Lower lobe of right lung (tissue), 2 donors: ENCODE measurements at regions not wholly inside any gene's neighbourhood (a gene's known extent, or its start where the extent isn't known, plus 50 kb on each side); places are given as distances from the start of the nearest gene placed in this dataset.
"Not testable (repeated sequence)": the region's sequence is repeated elsewhere in the genome, so short reads cannot be mapped to it uniquely, and the experiment has no call there.

Experiments used
- ATAC-seq, 2 donors: fragments of 200-7000 bp; cut with Tn5 transposase; one replicate each; pipeline ENCODE4 v1.9.1; 2020 to 2022; ENCODE audit warnings: mild to moderate bottlenecking in 2 of 2, moderate library complexity in 2 of 2
- DNase-seq: peaks from one replicate; pipeline ENCODE4 v3.0.0-alpha.2; 2020
- H3K27ac ChIP-seq: fragments of 200-600 bp; one replicate; pipeline ENCODE4 v1.8.0; 2022
- H3K27me3 ChIP-seq: fragments of 200-600 bp; one replicate; pipeline ENCODE4 v1.8.0; 2022; ENCODE audit warnings: low read depth
- H3K36me3 ChIP-seq: fragments of 200-600 bp; one replicate; pipeline ENCODE4 v1.8.0; 2022; ENCODE audit warnings: mild to moderate bottlenecking
- H3K4me1 ChIP-seq: fragments of 200-600 bp; one replicate; pipeline ENCODE4 v1.8.0; 2022
- H3K4me3 ChIP-seq: fragments of 200-600 bp; one replicate; pipeline ENCODE4 v1.8.0; 2022; ENCODE audit warnings: mild to moderate bottlenecking
- H3K9me3 ChIP-seq: fragments of 200-600 bp; one replicate; pipeline ENCODE4 v1.8.0; 2022
- CTCF ChIP-seq: fragments of 200-600 bp; IDR thresholded peaks from one replicate; pipeline ENCODE4 v1.8.0; 2022; ENCODE audit warnings: antibody characterized with exemption, mild to moderate bottlenecking
- intact Hi-C: fragments of 100-400 bp; cut with DNase I; formaldehyde crosslinking; loops from one replicate; pipeline ENCODE4 v1.11.0; 2022
- donor health status: DM: no; HTN: yes; CAD: no; lungs with severe emphysema.

- H3K4me1 ChIP-seq: no peaks in the 10 kb centered on the region
- H3K36me3 ChIP-seq: no peaks in the 10 kb centered on the region
- H3K27ac ChIP-seq: peak overlapping the region; percentile 84
- DNase-seq (peak; percentile 90), ATAC-seq (peak; percentile 92 to 96)
- intact Hi-C loops: no loop called here
- no peaks in the 10 kb centered on the region for H3K27me3 ChIP-seq
- H3K9me3 ChIP-seq: no peaks in the 10 kb centered on the region
- no peak for TF ChIP-seq CTCF
- peak overlapping the region; percentile 66 for H3K4me3 ChIP-seq
Measured at GRCh38 chr15:77944002-77944867, 133.3 kb downstream of the TBC1D2B start.

- no peak for DNase-seq
- Histone ChIP-seq H3K4me1 (no peaks in the 10 kb centered on the region), H3K9me3 (no peaks in the 10 kb centered on the region), H3K27ac (no peak overlapping the region), H3K4me3 (no peak overlapping the region), H3K36me3 (no peaks in the 10 kb centered on the region), H3K27me3 (no peaks in the 10 kb centered on the region)
- ATAC-seq: no peak
- intact Hi-C loops: no loop called here
- TF ChIP-seq CTCF: no peak
Measured at GRCh38 chr15:77942611-77943211, 134.8 kb downstream of the TBC1D2B start.

DNA sequence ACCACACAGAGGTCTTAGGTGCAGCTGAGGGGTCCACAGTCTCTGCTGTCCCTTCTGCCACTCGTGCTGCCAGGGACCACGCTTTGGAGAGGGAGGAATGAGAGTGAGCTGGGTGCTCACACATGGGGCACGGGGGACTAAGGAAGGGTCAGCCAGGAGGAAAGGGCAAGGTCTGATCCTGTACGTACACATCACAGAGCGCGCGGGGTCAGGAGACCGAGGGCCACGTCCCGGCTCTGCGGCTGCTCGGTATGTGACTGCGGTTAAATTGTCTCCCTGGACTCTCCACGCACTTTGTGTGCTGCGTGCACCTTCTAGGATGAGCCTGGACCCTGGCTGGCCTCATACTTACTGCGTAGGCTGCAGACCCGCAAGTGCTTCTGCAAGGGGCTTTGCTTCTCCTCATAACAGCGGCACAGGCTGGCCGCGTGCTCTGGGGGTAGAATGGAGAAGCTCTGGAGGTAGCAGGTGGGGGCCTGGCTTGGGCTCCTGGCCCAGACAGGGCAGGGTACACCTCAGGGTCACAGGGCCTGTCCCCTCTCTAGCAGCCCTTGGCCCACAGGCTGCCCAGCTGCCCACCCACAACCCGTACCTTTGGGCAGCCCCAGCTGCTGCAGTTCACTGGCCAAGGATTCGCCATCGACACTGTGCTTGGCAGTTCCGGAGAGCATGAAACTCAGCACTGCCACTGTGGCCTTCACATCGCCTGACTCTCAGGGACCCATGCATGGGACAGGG lies 136.3 kb downstream of the TBC1D2B start:
- H3K36me3 ChIP-seq, H3K9me3 ChIP-seq, H3K27me3 ChIP-seq, H3K27ac ChIP-seq, H3K4me3 ChIP-seq, intact Hi-C loops, H3K4me1 ChIP-seq, DNase-seq, ATAC-seq: not testable (repeated sequence)

DNA sequence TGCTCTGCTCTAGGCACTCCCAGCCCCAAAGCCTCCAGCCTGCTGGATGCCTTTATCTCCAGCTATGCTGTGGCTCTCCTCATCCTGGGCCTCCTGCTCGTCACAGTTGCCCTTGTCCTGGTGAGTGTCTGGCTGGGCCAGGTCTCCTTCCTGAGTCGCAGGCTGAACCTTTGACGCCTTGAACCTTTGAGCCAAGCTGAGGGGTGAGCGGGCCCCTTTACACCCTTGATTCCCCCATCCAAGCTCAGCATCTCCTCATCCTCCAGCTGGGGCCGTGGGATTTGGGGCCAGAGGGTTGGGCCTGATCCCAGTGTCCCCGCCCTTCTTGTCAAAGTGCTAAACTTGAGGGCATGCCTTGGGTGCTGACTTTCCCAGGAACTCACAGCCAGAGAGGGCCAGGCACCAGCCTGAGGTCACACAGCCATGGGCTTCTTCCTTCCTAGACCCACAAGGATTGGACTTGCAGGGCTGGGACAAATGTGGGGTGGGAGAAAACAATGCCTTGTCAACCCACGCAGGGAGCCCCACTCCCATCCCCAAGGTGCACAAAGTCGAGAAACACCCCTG lies 137.0 kb downstream of the TBC1D2B start:
- no peaks in the 10 kb centered on the region for H3K27me3 ChIP-seq
- H3K36me3 ChIP-seq: no peaks in the 10 kb centered on the region
- H3K4me1 ChIP-seq: no peaks in the 10 kb centered on the region
- no peak overlapping the region for H3K4me3 ChIP-seq
- no peak overlapping the region for H3K27ac ChIP-seq
- intact Hi-C loops: no loop called here
- no peaks in the 10 kb centered on the region for H3K9me3 ChIP-seq
- DNase-seq: no peak
- no peak for ATAC-seq
- no peak for TF ChIP-seq CTCF

- DNase-seq (no peak), ATAC-seq (no peak)
- Histone ChIP-seq H3K27me3 (no peaks in the 10 kb centered on the region), H3K4me3 (no peak overlapping the region), H3K27ac (no peak overlapping the region), H3K36me3 (no peaks in the 10 kb centered on the region), H3K4me1 (no peaks in the 10 kb centered on the region), H3K9me3 (no peaks in the 10 kb centered on the region)
- TF ChIP-seq CTCF: no peak
- intact Hi-C loops: no loop called here
Measured at GRCh38 chr15:77939851-77940250, 137.7 kb downstream of the TBC1D2B start.

- intact Hi-C loops, H3K4me1 ChIP-seq, H3K27me3 ChIP-seq, H3K9me3 ChIP-seq, H3K4me3 ChIP-seq, ATAC-seq, H3K36me3 ChIP-seq, DNase-seq, H3K27ac ChIP-seq: not testable (repeated sequence)
Measured at GRCh38 chr15:77939026-77939425, 138.5 kb downstream of the TBC1D2B start.

DNA sequence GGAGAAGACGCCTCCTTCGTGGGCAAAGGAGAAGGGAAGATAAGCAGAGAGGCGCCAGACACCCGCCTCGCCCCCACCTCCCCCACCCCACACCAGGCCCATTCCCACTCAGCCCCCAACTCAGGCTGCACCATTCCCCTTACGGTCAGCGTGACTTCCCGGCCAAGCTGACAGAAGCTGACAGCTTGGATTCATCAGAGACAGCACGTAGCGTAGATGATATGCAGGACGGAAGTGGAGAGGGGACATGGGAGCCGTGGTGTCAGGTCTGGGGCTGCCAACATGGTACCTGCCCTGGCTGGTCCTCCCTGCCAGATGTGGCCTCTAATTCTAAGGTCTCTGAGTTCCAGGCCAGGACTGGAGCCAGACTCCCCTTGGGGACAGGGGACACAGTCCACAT lies 139.0 kb downstream of the TBC1D2B start:
- H3K4me1 ChIP-seq, H3K9me3 ChIP-seq, intact Hi-C loops, H3K27ac ChIP-seq, H3K27me3 ChIP-seq, H3K36me3 ChIP-seq, H3K4me3 ChIP-seq, ATAC-seq, DNase-seq: not testable (repeated sequence)

DNA sequence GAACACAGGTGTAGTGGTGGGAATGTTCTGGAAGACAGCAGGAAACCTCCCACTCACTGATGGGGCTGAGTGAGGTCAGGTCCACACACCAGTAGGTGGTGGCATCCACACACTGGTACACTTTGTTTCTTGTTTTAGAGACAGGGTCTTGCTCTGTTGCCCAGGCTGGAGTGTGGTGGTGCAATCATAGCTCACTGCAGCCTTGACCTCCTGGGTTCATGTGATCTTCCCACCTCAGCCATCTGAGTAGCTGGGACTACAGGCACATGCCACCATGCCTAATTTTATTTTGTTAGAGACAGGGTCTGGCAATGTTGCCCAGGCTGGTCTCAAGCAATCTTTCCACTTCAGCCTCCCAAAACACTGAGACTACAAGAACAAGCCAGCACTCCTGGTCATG lies 140.9 kb downstream of the TBC1D2B start:
- intact Hi-C loops, H3K4me3 ChIP-seq, H3K4me1 ChIP-seq, H3K27me3 ChIP-seq, DNase-seq, H3K27ac ChIP-seq, H3K36me3 ChIP-seq, ATAC-seq, H3K9me3 ChIP-seq: not testable (repeated sequence)

DNA sequence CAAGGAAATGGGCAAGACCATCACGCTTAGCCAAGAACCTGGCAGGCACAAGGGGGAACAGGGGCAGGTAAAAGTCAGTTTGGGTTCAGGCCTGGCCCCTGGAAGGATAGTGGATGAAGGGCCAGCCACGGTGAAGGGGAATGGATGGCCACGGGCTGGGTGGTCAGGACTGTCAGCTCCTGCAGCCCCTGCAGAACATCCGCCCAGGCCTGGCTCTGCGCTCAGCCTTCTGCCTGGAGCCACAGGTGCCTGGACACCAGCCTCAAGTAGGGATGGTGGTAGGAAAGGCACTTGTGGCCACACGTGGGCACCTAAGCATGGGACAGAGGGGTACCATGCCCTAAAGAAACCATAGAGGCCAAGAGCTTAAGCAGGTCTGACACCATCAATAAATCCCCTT lies 143.0 kb downstream of the TBC1D2B start:
- H3K27ac ChIP-seq, H3K36me3 ChIP-seq, ATAC-seq, H3K27me3 ChIP-seq, H3K4me3 ChIP-seq, intact Hi-C loops, DNase-seq, H3K4me1 ChIP-seq, H3K9me3 ChIP-seq: not testable (repeated sequence)
